Pancreas (tissue), 10 donors: ENCODE measurements at regions not wholly inside any gene's neighbourhood (a gene's known extent, or its start where the extent isn't known, plus 50 kb on each side); places are given as distances from the start of the nearest gene placed in this dataset.

Experiments used
- ATAC-seq, 4 donors: fragments of 200-7000 bp; cut with Tn5 transposase; one replicate each; pipeline versions ENCODE4 v1.8.0 to v1.9.1; 2020; ENCODE audit warnings: mild to moderate bottlenecking in 4 of 4, moderate library complexity in 4 of 4
- DNase-seq, 6 donors: peaks; one replicate each; pipeline ENCODE4 v3.0.0-alpha.2; 2020
- FAIRE-seq: peaks from 2 replicates; lab custom pipeline; 2012; peaks lifted over from hg19 to GRCh38; lab: Jason Lieb, UNC
- H3K27ac ChIP-seq, 4 donors: fragments of 200-600 bp; sonication (generic); 1 replicate in 3 of 4; 2 replicates in 1 of 4; pipeline versions ENCODE4 v1.5.0 to v1.8.0; 2020
- H3K27me3 ChIP-seq, 4 donors: fragments of 200-600 bp; one replicate each; pipeline ENCODE4 v1.8.0; 2021
- H3K36me3 ChIP-seq, 3 donors: fragments of 200-600 bp; sonication (generic) in 1 of 3; one replicate each; pipeline versions ENCODE4 v1.5.0 to v1.8.0; 2020 to 2021
- H3K4me1 ChIP-seq, 3 donors: fragments of 200-600 bp; one replicate each; pipeline ENCODE4 v1.8.0; 2021
- H3K4me3 ChIP-seq, 4 donors: fragments of 200-600 bp; sonication (generic) in 2 of 4; one replicate each; pipeline versions ENCODE4 v1.5.0 to v1.8.0; 2020 to 2021
- H3K9me3 ChIP-seq, 4 donors: fragments of 200-600 bp; one replicate each; pipeline ENCODE4 v1.8.0; 2021
- WGBS, 2 donors: extraction: QIAGEN DNeasy Blood & Tissue Kit; methylation state at CpG; one replicate each; pipeline ENCODE4 v1.1.7; 2013; 5-methylcytosine and 5-hydroxymethylcytosine counted together
- intact Hi-C, 3 donors: fragments of 100-400 bp; cut with DNase I; formaldehyde crosslinking; loops; one replicate each; pipeline versions ENCODE4 v1.11.1 to v1.14.2; 2022
- TF ChIP-seq, protein P1 (sequence below), 4 donors: fragments of 200-600 bp; sonication (generic) in 3 of 4; IDR thresholded peaks; one replicate each; pipeline versions ENCODE4 v1.5.0 to v1.8.0; 2021; ENCODE audit warnings: antibody characterized with exemption in 4 of 4
- donor health status: healthy with polysubstance abuse.
- donor health status: DM: no; HTN: no; CAD: no; lungs with moderate emphysema.
- donor health status: DM: no; HTN: no; CAD: no.
- donor health status: control.
- donor health status: control.
- donor health status: Bipolar disorder and iron deficiency.
- donor health status: DM: yes; HTN: yes; CAD: no.
- donor health status: DM: no; HTN: no; CAD: no.
- donor health status: DM: no; HTN: no; CAD: no.
- donor health status: DM: yes; HTN: yes; CAD: no.

DNA sequence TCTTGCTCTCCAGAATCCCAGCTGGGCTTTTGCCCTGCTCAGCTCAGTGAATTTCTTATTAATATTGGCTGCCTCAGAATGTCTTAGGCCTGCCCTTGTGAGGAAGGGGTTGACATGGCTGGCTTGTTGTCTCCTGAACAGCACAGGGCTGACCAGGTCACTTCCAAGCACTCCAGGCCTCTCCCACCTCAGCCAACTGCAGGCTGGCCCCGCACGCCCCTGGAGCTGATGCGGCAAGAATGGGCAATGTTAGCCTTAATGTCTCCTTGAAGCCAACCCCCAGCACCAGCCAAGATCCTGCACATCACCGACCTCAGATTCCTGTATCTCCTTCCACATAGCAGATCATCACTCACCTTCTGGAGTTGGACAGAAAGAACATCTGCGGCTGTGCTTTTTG, 598.6 kb downstream of the AJAP1 start:
- intact Hi-C loops: no loop called here
- no peak for ATAC-seq
- FAIRE-seq: no peak
- no peaks in the 10 kb centered on the region for H3K36me3 ChIP-seq
- H3K9me3 ChIP-seq: no peaks in the 10 kb centered on the region
- no peak for DNase-seq
- H3K27ac ChIP-seq: no peak overlapping the region
- WGBS, 2 donors: 88 to 92% methylated on average over 5 of the region's 5 CpGs
- TF ChIP-seq, protein P1, sequence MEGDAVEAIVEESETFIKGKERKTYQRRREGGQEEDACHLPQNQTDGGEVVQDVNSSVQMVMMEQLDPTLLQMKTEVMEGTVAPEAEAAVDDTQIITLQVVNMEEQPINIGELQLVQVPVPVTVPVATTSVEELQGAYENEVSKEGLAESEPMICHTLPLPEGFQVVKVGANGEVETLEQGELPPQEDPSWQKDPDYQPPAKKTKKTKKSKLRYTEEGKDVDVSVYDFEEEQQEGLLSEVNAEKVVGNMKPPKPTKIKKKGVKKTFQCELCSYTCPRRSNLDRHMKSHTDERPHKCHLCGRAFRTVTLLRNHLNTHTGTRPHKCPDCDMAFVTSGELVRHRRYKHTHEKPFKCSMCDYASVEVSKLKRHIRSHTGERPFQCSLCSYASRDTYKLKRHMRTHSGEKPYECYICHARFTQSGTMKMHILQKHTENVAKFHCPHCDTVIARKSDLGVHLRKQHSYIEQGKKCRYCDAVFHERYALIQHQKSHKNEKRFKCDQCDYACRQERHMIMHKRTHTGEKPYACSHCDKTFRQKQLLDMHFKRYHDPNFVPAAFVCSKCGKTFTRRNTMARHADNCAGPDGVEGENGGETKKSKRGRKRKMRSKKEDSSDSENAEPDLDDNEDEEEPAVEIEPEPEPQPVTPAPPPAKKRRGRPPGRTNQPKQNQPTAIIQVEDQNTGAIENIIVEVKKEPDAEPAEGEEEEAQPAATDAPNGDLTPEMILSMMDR (IDR thresholded peaks at IDR 0.05): no peak
- no peak overlapping the region for H3K4me3 ChIP-seq
- no peaks in the 10 kb centered on the region for H3K27me3 ChIP-seq
- no peaks in the 10 kb centered on the region for H3K4me1 ChIP-seq

DNA sequence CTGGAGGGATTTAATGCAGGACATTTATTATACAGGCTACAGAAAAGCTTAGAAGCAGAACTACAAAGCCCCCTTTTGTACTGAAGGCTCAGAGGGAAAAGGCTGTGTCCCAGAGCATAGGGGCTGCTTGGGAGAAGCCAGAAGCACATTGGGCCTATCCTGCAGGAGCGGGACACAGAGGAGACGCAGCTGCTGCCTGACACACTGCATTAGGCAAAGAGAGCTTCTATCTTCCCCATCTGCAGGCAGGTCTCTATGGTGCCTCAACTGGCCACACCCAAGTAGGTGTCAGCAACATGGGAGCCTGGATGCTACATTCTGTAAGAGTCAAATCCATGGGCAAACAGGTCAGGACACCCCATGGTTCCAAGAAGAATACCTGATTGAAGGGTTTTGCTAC, 595.9 kb downstream of the AJAP1 start:
- DNase-seq (no peak), ATAC-seq (no peak), FAIRE-seq (no peak)
- TF ChIP-seq, protein P1 (IDR thresholded peaks at IDR 0.05): no peak
- Histone ChIP-seq H3K36me3 (no peaks in the 10 kb centered on the region), H3K27ac (no peak overlapping the region), H3K4me3 (no peak overlapping the region), H3K27me3 (no peaks in the 10 kb centered on the region), H3K9me3 (no peaks in the 10 kb centered on the region), H3K4me1 (no peaks in the 10 kb centered on the region)
- 39 to 92% methylated on average over 2 of the region's 2 CpGs for WGBS, 2 donors
- intact Hi-C loops: no loop called here

DNA sequence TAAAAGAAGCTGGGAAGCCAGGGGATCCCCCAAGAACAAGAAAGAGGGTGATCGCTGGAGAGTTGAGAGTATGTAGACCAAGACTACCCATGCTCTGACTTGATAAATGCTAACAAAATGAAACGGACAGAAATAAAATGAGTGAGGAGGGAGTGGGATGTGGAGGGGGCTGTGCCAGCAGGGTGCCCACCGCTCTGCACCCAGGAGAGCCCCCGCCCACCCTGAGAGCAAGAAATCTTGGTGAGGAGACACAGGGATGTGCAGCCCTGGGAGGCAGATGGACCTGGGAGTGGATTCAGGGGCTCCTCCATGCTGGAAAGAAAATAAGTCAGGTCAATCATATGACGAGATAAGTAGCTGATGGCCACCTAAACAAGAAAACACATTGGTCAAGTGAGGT, 590.9 kb downstream of the AJAP1 start:
- no peak overlapping the region for H3K4me3 ChIP-seq
- FAIRE-seq (no peak), ATAC-seq (no peak), DNase-seq (no peak)
- H3K27me3 ChIP-seq: no peaks in the 10 kb centered on the region
- 57 to 58% methylated on average over 5 of the region's 5 CpGs for WGBS, 2 donors
- H3K27ac ChIP-seq: no peak overlapping the region
- H3K9me3 ChIP-seq: no peaks in the 10 kb centered on the region
- no peaks in the 10 kb centered on the region for H3K4me1 ChIP-seq
- H3K36me3 ChIP-seq: no peaks in the 10 kb centered on the region
- intact Hi-C loops: no loop called here
- TF ChIP-seq, protein P1 (IDR thresholded peaks at IDR 0.05): no peak

DNA sequence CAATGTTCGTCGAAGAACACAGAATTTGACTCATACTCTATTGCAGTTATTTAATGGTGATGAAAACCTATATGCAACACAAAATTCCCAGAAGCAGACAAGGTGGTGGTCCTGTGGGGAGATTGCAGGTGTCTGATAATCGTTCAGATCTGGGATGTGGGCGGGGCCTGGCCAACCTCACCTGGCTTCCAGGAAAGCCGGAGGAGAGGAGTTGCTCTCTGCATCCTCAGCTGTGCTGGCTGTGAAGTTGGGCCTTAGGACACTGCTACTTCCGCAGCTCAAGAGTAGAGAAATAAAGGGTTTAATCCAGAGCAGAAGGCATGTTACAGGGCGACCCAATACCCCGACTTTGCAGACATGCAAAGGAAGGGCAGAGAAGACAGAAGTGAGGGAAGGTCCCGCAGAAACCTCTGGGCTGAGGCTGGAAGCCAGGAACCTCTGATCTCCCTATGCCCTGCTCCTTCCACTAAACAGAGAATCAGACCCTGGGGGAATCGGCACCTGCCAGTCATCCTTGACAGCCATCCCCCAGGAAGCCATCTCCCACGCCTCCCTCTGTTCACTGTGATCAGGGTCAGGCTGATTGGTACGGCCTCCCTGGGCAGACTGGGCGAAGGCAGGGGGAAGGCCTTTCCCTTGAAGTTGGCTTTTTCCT, 590.3 kb downstream of the AJAP1 start:
- 62 to 63% methylated on average over 13 of the region's 13 CpGs for WGBS, 2 donors
- H3K36me3 ChIP-seq: no peaks in the 10 kb centered on the region
- ATAC-seq (no peak), FAIRE-seq (no peak), DNase-seq (no peak)
- no peak overlapping the region for H3K4me3 ChIP-seq
- intact Hi-C loops: no loop called here
- TF ChIP-seq, protein P1 (IDR thresholded peaks at IDR 0.05): no peak
- H3K9me3 ChIP-seq: no peaks in the 10 kb centered on the region
- no peaks in the 10 kb centered on the region for H3K27me3 ChIP-seq
- H3K27ac ChIP-seq: no peak overlapping the region
- no peaks in the 10 kb centered on the region for H3K4me1 ChIP-seq

DNA sequence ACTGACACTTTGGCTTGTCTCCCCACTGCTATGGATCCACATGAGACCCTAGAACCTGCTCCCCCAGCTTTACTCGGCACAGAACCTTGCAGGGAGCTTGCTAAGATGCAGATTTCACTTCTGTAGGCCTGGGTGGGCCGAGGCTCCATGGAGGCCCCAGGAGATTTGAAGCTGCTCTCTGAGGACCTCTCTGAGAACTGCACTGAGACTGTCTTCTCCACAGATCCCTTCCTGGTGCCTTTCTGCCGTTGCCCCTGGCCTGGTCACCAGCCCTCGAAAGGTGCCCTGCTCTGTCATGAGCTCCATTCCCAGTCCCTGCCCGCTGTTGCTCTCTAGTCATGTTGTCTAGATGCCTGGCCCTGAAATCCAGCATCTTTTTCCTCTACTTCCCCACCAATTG, 588.4 kb downstream of the AJAP1 start:
- TF ChIP-seq, protein P1 (IDR thresholded peaks at IDR 0.05): no peak
- intact Hi-C loops: no loop called here
- FAIRE-seq: no peak
- no peak overlapping the region for H3K27ac ChIP-seq
- H3K9me3 ChIP-seq: no peaks in the 10 kb centered on the region
- no peaks in the 10 kb centered on the region for H3K36me3 ChIP-seq
- no peaks in the 10 kb centered on the region for H3K27me3 ChIP-seq
- no peak for DNase-seq
- no peak for ATAC-seq
- no peaks in the 10 kb centered on the region for H3K4me1 ChIP-seq
- no peak overlapping the region for H3K4me3 ChIP-seq
- 44 to 55% methylated on average over 5 of the region's 5 CpGs for WGBS, 2 donors
